Thymus (tissue), 11 donors: ENCODE measurements at regions not wholly inside any gene's neighbourhood (a gene's known extent, or its start where the extent isn't known, plus 50 kb on each side); places are given as distances from the start of the nearest gene placed in this dataset.

Experiments
- DNase-seq, 9 donors: peaks; one replicate each; pipeline ENCODE4 v3.0.0-alpha.2; 2013; ENCODE audit warnings: low spot score in 9 of 9, low read depth in 6 of 9, missing footprints in 1 of 9
- H3K27ac ChIP-seq, 2 donors: one replicate each; pipeline ENCODE4 v1.5.1; 2013; ENCODE audit warnings: control low read depth in 1 of 2, low read depth in 1 of 2, low read length in 1 of 2, mild to moderate bottlenecking in 1 of 2, moderate library complexity in 1 of 2
- H3K27me3 ChIP-seq, 2 donors: one replicate each; pipeline ENCODE4 v1.5.1; 2013; ENCODE audit warnings: low read length in 1 of 2; ENCODE audit not compliant: control insufficient read depth in 2 of 2, insufficient read depth in 1 of 2
- H3K36me3 ChIP-seq, 2 donors: one replicate each; pipeline ENCODE4 v1.5.1; 2013; ENCODE audit warnings: low read length in 1 of 2, mild to moderate bottlenecking in 1 of 2, moderate library complexity in 1 of 2; ENCODE audit not compliant: control insufficient read depth in 2 of 2, insufficient read depth in 2 of 2
- H3K4me1 ChIP-seq, 2 donors: one replicate each; pipeline ENCODE4 v1.5.1; 2013; ENCODE audit warnings: low read length in 2 of 2; ENCODE audit not compliant: control insufficient read depth in 2 of 2, insufficient read depth in 2 of 2
- H3K4me3 ChIP-seq, 2 donors: one replicate each; pipeline ENCODE4 v1.5.1; 2013; ENCODE audit warnings: low read length in 2 of 2, control low read depth in 1 of 2, mild to moderate bottlenecking in 1 of 2
- H3K9me3 ChIP-seq, 2 donors: one replicate each; pipeline ENCODE4 v1.5.1; 2013; ENCODE audit warnings: low read length in 1 of 2, mild to moderate bottlenecking in 1 of 2; ENCODE audit not compliant: control insufficient read depth in 2 of 2, insufficient read depth in 1 of 2
- WGBS: extraction: QIAGEN DNeasy Blood & Tissue Kit; methylation state at CpG from one replicate; pipeline ENCODE4 v1.1.7; 2013; 5-methylcytosine and 5-hydroxymethylcytosine counted together
- donor health status: healthy.

GRCh38 chr20:23139524-23139923, 53.4 kb upstream of the CD93 start:
- H3K27me3 ChIP-seq = no peaks in the 10 kb centered on the region
- H3K4me1 ChIP-seq = peaks cover 0 to 24% of the 10 kb centered on the region in 2 donors

GRCh38 chr20:23138682-23139081, 52.6 kb upstream of the CD93 start:
- H3K36me3 ChIP-seq = no peaks in the 10 kb centered on the region
- no peaks in the 10 kb centered on the region for H3K9me3 ChIP-seq
- H3K27ac ChIP-seq = no peak overlapping the region
- no peaks in the 10 kb centered on the region for H3K27me3 ChIP-seq
- H3K4me1 ChIP-seq = peaks cover 0 to 24% of the 10 kb centered on the region in 2 donors
- DNase-seq = no peak
- no peak overlapping the region for H3K4me3 ChIP-seq
- WGBS = 95% methylated on average over 3 of the region's 3 CpGs

More at GRCh38 chr20:23139524-23139923, 53.4 kb upstream of the CD93 start:
- no peak overlapping the region for H3K27ac ChIP-seq
- 91% methylated on average over 8 of the region's 8 CpGs for WGBS
- no peaks in the 10 kb centered on the region for H3K9me3 ChIP-seq
- H3K36me3 ChIP-seq = no peaks in the 10 kb centered on the region
- no peak for DNase-seq
- no peak overlapping the region for H3K4me3 ChIP-seq

- WGBS = 81% methylated on average over 3 of the region's 3 CpGs
- Histone ChIP-seq H3K4me1 (peaks cover 0 to 24% of the 10 kb centered on the region in 2 donors), H3K36me3 (no peaks in the 10 kb centered on the region), H3K27me3 (no peaks in the 10 kb centered on the region), H3K4me3 (no peak overlapping the region), H3K27ac (no peak overlapping the region), H3K9me3 (no peaks in the 10 kb centered on the region)
- DNase-seq = no peak
These were observed 52.1 kb upstream of the CD93 start for GRCh38 chr20:23138226-23138625.

DNA sequence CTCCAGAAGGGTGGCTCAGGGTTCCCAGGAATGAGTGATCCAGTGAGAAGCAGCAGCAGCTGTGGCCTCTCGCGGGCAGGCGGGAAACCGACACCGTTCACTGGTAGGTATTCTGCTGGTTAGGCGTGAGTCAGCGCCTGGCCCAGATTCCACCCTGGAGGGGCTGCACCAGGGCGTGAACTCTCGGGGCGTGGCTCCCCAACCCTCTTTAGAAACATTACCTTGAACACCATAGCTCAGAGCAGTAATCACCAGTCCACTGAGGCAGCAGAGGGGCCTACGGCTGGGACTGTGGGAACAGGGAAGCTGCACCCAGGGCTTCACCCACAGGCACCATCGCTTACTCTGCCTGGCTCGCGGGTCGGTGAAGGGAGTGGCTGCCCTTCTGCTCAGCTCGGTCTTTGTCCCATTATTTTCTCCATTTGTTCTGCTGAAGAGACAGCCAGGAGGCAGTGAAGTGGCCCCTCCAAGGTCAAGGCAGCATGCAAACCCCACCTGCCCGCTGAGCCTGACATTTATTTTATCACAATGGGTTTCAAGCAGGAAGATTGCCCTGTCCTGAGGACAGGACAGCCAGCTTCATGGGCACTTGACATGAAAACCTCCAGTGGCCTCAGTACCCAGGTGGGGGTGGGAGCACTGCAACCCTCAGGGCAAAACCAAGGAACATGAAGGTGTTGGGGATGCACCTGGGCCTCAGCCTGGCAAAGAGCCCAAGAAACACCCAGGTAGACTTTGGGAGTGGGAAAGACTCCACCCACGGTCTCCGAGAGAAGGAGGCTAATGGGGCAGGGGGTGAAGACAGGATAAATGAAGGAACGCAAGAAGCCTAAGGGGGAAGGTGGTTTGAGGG, 51.0 kb upstream of the CD93 start:
- no peak for DNase-seq
- no peak overlapping the region for H3K4me3 ChIP-seq
- H3K27me3 ChIP-seq = no peaks in the 10 kb centered on the region
- WGBS = 97% methylated on average over 20 of the region's 20 CpGs
- H3K4me1 ChIP-seq = peaks cover 0 to 13% of the 10 kb centered on the region in 2 donors
- no peaks in the 10 kb centered on the region for H3K9me3 ChIP-seq
- no peaks in the 10 kb centered on the region for H3K36me3 ChIP-seq
- peak overlapping the region in 1 of 2 donors; percentile 8 for H3K27ac ChIP-seq

DNA sequence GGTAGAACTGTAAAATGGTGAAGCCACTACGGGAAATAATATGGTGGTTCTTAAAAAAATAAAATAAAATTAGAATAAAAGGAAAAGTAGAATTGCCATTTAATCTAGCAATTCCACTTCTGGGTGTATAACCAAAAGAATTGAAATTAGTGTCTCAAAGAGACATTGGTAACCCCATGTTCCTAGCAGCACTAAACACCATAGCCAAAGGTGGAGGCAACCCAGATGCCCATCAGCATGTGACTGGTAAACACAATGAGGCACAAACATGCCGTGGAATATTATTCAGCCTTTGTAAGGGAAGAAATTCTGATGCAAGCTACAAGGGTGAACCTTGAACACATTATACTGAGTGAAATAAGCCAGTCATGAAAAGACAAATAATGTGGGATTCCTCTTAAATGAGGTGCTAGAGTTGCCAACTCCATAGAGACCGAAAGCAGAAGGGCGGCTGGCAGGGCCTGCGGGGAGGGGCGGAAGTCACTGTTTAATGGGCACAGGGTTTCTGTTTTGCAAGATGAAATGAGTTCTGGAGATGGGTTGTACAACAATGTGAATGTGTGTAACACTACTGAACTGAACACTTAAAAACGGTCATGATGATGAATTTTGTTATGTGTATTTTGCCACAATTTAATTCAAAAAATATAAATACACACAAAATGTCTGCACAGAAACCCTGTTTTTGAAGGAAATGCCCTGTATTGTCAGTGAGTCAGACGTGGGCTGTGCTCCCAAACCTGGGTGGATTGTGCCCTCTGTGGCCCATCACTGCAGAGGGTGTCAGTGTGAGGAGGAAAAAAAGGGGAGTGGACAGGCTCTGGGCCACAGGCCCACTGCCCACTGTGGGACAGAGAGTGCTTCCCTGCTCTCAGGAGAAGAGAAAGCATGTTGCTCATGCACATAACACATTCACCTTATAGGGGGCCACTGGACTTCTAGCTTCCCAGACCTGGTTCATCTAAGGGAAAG, 49.6 kb upstream of the CD93 start:
- no peak for DNase-seq
- no peaks in the 10 kb centered on the region for H3K9me3 ChIP-seq
- H3K27me3 ChIP-seq = no peaks in the 10 kb centered on the region
- 95% methylated on average over 8 of the region's 8 CpGs for WGBS
- H3K4me1 ChIP-seq = peaks cover 0 to 5% of the 10 kb centered on the region in 2 donors
- H3K36me3 ChIP-seq = no peaks in the 10 kb centered on the region
- no peak overlapping the region for H3K27ac ChIP-seq
- no peak overlapping the region for H3K4me3 ChIP-seq
